GM21825 (cell line): ENCODE measurements at regions not wholly inside any gene's neighbourhood (a gene's known extent, or its start where the extent isn't known, plus 50 kb on each side); places are given as distances from the start of the nearest gene placed in this dataset.
"Not testable (repeated sequence)": the region's sequence is repeated elsewhere in the genome, so short reads cannot be mapped to it uniquely, and the experiment has no call there.

ENCODE experiments used
- ATAC-seq: cut with Tn5 transposase; IDR thresholded peaks from one replicate; pipeline ENCODE4 v1.9.1; 2021; ENCODE audit warnings: mild to moderate bottlenecking, moderate library complexity; ENCODE audit not compliant: unreplicated experiment

DNA sequence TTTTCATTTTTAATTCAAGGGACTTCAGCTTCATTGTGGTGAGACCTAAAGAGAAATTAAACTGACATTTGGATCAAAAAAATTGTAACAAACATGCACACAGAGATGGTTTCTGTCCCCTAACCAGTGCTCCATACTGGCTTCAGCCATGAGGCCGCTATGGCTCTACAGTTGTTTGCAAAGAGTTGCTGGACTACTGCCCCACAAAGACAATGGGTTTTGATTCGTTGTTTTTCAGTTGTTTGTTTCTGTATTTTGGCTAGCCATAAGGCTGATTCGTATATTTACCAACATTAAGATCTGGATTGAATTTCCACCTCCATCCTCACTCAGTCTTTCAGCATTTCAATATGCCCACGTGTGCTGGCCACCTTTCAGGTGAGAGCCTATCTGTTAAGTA lies 163.7 kb upstream of the KIF2A start:
- no peak for ATAC-seq

DNA sequence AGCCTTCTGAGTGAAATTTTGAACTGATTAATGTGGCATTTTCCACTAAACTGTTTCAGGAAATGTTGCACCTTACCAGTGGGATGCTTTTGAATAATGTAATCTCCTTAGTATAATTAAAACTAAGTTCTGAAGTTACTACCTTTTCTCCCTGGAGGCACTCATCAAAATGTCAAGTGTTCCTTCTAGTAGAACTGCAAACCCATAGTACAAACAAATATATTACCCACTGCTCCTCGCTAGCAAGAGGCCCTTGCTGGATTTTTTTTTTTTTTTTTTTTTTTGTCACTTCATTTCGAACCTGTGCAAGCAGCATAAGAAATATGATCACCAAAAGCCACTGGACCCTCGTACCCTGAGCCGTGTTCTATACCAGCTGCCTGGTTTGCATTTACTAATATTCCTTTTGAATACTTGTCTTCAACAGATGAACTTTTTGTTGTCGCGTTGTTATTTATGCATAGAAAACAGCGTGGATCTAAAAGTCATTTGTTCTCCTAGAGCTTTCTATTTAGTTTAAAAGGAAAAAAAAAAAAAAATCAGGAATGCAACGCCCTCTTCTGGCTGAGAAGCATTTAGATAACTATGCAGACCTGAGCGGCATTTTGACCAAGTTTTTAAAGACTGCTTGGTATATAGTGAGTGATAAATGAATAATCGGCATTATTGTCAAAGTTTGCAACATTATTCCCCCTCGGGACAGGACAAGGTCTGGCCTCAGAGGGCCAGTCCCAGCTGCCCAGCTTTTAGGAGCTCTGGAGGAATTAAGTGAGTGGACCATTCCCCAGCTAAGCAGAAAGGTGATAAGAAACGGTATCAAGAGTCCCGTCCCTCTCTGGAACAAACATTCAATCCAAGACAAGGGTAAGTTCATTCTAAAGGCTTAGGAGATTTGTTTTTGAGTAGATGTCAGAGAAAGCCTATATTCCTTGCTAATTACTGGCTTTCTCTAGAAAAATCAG lies 162.5 kb upstream of the KIF2A start:
- no peak for ATAC-seq

DNA sequence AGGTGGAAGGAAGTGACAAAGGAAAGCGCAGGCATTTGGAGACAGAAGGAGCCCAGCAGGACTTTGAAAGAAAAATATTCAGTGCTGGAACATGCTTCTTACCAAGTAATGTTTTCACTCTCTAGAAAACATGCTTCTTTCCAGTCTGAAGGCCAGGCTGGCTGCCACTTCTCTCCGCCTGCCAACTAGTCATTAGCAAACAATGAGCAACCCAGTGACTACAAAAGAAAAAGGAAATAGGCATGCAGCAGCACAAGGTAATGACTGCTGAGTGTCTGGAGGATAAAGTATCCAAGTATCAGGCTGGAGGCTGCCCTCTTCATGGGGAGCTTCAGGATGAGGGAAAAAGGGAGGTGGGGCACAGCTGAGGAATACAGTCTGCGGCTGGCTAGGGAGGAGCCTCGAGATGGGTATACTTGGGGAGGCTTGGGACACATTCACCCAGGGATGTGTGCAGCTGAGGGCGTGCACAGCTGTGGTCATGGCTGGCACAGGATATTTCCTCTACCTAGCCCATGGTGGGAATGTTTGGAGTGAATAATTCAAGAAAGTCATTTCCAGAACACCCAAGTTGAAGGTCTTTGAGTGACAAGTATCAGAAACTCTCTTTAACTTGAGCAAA lies 161.5 kb upstream of the KIF2A start:
- ATAC-seq = no peak

DNA sequence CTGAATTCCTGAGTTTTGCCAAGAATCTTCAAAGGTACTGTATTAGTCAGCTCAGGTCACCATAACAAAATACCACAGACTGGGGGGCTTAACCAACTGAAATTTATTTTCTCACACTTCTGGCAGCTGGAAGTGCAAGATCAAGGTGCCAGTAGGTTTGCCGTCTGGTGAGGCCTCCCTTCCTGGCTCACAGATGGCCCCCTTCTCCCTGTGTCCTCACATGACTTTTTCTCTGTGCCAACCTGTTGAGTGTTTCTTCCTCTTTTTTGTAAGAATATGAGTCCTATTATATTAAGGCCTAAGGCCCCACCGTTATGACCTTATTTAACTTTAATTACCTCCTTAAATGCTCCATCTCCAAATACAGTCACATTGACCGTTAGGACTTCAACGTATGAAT lies 156.1 kb upstream of the KIF2A start:
- ATAC-seq = no peak

DNA sequence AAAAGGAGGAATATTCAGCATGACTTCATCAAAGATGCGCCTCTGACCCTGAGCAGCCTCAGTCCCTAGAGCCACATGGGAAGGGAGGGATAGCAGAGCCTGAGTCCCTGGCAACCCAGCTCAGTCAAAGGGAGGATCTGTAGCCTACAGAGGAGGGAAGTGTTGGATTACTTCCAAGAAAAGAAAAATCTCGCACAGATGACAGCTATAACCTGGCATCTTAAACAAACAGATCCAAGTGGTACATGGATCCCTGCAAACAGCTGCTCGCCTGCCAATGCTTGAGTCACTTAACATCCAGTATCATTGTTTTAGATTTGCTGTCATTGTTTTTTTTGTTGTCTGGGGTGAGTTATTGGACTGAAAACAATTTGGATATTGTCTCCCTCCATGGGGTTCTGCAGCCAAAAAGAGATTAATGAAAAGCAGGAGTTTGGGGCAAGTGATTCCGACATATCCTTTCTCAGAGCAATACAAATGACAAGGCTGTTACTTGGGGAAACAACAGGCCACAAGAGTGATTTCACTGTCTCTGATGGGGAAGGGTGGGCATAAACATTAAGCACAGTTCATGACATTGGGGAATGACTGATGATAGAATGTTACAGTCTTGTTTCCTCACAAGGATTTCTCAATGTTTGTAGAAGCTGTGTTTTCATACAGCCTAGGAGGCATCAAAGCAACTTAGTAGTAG lies 153.5 kb upstream of the KIF2A start:
- no peak for ATAC-seq

DNA sequence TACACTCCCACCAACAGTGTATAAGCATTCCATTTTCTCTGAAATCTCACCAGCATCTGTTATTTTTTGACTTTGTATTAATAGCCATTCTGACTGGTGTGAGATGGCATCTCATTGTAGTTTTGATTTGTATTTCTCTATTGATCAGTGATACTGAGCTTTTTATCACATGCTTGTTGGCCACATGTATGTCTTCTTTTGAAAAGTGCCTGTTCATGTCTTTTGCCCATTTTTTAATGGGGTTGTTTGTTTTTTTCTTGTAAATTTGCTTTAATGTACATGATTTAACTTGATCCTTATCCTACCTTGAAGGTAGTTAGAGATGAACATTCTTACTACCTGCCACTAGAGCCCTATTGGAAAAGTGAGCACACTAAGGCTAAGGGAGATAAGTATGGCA lies 151.2 kb upstream of the KIF2A start:
- no peak for ATAC-seq

DNA sequence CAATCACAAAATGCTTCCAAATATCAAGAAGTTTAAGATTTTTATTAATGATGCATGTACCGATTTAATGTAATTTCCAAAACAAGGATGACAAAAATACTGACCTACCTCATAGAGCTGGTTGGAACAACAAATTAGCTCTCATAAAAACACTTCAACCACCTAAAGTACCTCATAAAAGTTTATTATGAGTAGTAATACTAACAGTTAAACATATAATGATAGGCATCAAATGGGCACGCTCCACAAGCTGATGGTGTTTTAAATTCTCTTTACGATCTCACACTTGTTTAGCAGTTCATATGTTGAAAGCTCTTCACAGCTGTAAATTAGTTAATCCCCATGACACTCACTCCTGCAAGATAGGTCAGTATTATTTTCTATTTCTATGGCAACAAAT lies 150.0 kb upstream of the KIF2A start:
- no peak for ATAC-seq

DNA sequence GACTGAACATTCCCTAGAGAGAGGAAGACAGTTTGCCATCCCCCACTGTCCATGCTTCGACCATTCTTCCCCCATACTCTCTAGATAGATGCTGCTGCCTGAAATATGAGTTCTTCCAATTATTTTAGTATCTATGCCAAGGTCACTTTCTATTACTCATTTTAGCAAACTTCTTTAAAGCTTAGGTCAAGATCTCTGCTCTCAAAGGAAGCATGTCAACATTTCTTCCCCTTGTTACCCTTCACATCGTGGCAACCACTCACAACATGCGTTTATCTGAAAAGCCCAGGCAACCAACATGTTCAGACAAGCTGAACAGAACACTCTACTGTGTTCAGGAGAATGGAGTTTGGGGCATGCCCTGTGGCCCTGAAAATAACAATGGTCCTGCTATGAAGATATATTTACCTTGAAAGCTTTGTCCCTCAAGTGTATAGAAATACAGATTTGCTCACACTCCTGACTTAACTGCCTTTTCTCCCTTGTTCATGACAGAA lies 138.4 kb upstream of the KIF2A start:
- no peak for ATAC-seq

DNA sequence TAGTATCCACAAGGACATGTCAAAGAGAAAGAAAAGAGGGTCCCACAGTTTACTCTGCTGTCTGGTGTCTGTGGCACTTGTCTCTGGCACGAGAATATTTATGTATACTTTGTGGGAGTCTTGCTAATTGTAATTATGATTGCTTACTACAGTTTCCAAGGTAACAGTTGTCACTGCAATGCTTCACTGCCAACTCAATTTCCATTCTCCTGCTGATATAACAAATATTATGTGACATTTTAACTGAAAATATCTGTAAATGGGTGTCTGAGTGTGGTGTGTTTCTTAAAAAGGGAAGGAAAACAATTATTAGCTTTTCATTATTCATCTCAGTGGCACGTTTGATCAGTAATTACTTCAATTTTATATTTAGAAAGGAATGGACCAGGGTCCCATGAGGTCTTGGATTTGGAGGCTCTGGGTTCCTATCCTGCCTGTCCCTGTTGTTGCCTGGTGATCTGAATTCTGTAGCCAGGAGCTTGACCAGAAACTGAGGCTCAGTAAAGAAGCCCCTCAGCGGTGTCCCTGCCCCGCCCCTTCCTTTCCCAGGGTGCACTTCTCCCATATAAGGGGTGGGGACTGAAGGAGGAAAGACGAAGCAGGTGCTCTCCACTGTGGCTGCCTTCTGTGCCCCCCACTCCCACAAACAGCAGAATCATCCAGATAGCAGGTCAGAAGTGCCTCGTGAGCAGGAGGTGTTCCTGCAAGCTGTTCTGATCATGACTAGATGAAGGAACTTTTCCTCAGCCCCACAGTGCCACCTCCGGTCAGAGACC lies 137.3 kb upstream of the KIF2A start:
- ATAC-seq = no peak

DNA sequence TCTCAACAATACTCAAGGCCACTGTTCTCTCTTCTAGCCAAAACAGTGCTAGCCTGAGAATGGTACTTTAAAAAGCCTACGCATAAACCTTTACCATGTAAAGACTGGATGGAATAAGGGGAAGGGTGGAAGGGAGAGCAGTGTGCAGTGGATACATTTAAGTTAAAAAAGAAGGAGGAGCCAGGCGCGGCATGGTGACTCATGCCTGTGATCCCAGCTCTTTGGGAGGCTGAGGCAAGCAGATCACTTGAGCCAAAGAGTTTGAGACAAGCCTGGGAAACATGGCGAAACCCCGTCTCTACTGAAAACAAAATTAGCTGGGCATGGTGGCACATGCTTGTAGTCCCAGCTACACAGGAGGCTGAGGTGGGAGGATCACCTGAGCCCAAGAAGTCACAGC lies 127.7 kb upstream of the KIF2A start:
- ATAC-seq = no peak

DNA sequence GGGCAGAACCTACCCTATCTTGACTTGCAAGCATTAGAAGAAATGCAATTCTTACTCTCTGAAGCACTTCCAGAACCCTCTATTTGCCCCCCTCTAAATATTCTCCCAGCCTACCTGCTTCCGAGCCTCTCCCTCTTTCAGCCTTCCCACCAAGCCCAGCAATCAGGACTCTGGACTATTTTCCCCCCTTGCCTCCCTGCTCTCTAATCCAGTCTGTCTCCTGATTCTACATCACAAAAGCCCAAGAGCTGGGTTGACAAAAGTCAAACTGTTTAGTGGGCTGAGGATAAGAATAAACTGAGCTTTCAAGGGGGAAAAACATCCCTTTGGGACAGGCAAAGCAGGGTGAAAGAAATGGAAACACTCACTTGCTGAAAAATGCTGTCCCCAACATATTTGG lies 123.2 kb upstream of the KIF2A start:
- ATAC-seq = no peak

DNA sequence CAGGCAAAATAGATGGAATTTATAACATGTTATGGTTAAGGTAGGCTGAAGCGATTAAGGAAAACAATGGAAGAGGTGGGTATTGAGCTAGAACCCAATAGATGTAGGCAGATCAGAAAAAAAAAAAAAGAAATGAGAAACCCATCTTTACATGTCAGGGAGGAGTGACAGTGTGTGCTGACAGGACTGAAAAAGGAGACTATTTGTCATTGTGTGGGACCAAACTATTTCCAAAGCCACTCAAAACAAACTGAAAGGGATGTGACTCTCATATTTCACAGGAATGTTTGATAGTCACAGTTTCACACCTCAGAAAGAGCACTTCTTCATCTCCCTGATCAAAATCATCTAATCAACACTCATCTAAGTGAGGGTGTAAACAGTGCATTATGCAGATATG lies 122.3 kb upstream of the KIF2A start:
- ATAC-seq = no peak

DNA sequence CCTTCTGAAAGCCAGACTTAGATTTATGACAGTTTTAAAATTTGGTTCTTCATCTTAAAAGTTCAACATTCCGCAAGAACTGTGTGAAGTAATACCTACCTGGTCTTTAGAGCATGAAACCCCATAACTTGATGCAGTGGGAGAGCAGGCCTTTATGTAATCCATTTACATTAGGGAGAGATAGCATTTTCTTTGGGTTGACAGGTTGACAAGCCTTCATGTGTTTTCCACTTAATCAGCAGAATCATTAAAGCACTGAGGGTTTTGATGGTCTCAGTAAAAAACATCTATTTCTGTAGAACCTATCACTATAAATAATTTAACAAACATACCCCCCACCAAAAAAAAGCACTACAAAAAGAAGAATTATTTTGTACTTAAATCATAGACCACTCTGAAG lies 121.6 kb upstream of the KIF2A start:
- no peak for ATAC-seq

DNA sequence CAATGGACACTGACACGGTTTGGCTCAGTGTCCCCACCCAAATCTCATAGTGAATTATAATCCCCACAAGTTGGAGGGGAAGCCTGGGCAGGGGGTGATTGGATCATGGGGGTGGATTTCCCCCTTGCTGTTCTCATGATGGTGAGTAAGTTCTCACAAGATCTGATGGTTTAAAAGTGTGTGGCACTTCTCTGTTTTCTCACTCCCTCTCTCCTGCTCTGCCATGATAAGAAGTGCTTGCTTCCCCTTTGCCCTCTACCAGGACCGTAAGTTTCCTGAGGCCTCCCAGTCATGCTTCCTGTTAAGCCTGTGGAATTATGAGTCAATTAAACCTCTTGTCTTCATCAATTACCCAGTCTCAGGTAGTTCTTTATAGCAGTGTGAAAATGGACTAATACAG lies 115.8 kb upstream of the KIF2A start:
- no peak for ATAC-seq

DNA sequence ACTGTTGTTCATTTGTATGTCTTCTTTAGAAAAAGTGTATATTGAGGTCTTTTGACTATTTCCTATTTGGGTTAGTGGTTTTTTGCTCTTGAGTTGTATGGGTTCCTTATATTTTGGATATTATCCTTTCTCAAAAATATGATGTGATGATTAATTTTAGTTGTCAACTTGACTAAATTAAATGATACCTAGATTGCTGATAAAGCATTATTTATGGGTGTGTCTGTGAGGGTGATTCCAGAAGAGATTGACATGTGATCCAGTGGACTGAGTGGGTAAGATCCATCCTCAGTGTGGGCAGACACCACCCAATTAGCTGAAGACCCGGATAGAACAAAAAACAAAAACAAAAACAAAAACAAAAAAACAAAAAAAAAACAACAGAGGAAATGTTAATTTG lies 115.1 kb upstream of the KIF2A start:
- no peak for ATAC-seq

DNA sequence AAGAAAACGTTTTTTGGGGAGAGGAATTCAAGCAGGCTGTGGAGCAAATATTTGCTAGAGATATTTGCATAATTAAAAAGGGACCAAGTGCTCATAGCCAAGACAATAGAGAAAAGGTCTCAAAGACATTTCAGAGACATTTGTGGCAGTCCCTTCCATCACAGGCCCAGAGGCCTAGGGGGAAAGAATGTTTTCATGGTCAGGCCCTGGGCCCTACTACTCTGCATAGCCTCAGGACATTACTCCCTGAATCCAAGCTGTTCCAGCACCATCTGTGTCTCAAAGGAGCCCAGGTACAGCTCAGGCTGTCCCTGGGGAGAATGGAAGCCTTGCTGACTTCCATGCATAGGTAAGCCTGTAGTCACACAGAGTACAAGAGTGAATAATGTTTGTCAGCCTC lies 113.0 kb upstream of the KIF2A start:
- ATAC-seq = no peak

DNA sequence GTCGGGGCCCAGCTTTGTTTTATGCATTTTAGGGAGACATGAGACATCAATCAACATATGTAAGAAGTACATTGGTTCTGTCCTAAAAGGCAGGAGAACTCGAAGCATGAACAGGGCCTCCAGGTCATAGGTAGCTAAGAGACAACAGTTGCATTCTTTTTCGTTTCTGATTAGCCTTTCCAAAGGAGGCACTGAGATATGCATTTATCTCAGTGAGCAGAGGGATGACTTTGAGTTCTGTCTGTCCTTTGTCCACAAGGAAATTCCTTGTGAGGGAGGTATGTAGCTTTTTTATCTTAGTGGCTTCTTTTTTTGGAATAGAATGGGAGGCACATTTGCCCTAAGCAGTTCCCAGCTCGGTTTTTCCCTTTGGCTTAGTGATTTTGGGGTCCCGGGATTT lies 109.5 kb upstream of the KIF2A start:
- not testable (repeated sequence) for ATAC-seq

DNA sequence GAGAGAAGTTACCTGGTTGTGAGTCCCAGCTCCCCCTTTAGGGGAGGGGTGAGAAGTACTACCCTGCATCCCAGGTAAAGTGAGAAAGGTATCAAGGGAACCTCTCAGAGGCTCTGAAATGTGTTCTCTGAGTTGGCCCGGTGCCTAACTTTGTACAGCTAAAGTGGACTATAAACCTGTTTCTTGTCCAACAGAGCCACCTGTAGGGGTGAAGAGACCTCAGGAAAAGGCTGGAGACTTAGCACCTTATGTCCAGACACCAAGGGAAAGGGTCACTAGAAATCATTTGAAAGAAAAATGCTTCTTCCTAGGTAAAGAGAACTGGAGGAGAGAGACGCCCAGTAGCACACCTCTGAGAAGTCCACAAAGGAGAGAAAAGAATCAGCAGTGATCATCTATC lies 108.3 kb upstream of the KIF2A start:
- ATAC-seq = no peak

DNA sequence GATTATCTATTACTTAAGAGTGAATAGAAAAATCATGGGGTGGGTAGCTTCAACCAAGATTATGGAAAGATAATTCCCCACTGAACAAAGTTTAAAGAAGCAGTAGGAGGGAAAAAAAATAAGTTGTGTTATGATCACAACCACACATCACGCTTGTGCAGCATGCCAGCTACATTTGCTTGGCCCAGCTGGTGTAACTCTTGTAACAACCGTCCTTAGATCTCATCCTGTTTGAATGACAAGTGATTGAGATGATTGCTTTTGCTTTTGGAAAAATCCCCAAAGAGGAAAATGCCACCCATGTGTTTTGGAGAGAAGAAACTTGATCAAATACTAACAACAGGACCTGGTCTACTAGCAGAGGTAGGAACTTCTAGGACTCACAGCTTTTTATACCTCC lies 107.6 kb upstream of the KIF2A start:
- no peak for ATAC-seq

DNA sequence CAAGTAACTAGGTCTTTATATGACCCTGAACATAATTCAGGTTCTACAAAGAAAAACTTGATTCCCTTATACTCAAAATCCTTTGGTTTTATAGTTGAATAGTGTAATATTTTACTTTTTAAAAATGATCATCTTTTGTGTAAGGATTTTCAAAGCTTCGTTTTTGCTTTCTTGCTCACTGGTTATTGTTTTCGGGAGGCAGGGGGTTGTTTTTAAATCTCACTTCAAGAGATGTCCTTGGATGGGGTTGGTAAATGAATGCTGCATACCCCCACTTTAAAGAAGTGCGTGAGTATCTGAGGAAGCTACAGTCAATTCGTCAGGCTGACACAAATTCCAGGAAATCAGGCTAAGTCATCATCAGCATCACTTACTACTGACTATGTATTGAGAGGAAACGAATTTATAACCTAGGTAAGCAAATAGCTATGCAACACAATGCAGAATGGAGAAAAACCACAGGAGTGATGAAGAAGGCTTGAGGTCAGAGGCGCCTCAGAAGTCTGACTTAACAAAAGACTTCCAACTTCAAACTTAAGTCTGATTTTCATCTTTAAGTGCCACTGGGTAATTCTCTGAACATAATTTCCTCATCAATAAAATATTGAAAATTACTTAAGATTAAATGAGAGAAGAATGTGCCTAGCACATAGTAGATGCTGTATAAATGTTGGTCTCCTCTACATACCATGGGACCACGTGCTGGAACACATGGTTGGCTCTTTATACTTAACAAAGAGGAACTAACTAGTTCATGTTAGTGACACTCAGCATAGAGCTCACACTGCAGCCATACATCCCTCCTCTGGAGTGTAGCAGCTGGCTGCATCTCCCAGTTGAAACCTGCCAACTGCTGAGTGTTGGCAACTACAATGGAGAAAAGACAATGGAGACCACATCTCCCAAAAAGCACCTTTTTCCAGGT lies 106.0 kb upstream of the KIF2A start:
- no peak for ATAC-seq
